NCI-H345 (cell line): ENCODE measurements at regions not wholly inside any gene's neighbourhood (a gene's known extent, or its start where the extent isn't known, plus 50 kb on each side); places are given as distances from the start of the nearest gene placed in this dataset.

Experiments used
- DNase-seq: peaks from one replicate; lab custom pipeline; 2025; lab: John Stamatoyannopoulos, UW

GRCh38 chr13:40075281-40075680 lies 419.8 kb downstream of the COG6 start:
- no peak for DNase-seq

DNA sequence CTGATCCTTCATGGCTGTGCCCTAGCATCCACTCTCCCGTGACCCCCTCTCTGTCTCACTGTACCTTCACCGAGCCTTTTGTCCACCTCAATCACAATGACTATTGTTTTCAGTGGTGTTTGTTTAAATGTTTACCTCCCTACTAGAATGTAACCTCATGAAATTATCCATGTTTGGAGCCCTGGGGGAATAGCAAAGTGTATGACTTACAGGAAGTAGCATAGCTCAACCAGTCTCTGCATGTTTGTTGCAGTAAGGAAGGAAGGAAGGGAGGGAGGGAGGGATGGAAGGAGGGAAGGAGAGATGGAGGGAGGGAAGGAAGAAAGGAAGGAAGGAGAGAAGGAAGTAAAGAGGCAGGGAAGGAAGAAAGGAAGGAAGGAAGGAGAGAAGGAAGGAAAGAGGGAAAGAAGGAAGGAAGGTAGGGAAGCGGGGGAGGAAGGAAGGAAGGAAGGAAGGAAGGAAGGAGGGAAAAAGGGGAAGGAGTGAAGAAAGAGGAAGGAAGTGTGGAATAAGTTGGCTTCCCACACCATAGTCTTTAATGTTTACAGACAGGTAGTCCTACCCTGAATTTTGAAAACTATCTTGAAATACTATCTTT lies 421.4 kb downstream of the COG6 start:
- no peak for DNase-seq

- DNase-seq = no peak
Measured at GRCh38 chr13:40077396-40078027, 422.1 kb downstream of the COG6 start.

GRCh38 chr13:40079721-40080120 lies 424.3 kb downstream of the COG6 start:
- no peak for DNase-seq

- no peak for DNase-seq
Measured at GRCh38 chr13:40080676-40081075, 425.2 kb downstream of the COG6 start.

DNA sequence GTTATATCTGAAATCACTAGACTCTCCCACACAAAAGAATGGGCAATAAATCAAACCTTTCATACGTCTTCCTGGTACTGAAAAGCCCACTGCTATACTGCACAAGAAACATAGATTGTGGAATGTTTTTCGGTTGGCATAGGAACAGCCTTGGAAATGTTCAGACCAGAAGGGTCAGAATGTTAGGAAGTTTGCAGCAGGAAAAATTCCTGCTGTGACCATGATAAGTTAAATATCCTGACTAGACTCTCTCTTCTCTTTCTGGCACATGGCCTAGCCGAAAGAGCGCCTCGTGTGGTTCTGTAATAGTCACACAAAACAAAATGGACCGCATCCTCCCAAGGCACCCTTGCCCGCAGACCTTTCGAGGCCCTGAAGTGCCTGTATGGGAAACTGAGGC lies 427.2 kb downstream of the COG6 start:
- DNase-seq = no peak

GRCh38 chr13:40083841-40084240 lies 428.4 kb downstream of the COG6 start:
- DNase-seq = no peak

GRCh38 chr13:40084934-40085333 lies 429.5 kb downstream of the COG6 start:
- DNase-seq = no peak

- DNase-seq = peak; percentile 3
Measured at GRCh38 chr13:40087091-40088002, 431.9 kb downstream of the COG6 start.

GRCh38 chr13:40094056-40094455 lies 438.6 kb downstream of the COG6 start:
- no peak for DNase-seq

GRCh38 chr13:40095695-40096356 lies 440.4 kb downstream of the COG6 start:
- no peak for DNase-seq

- DNase-seq = peak; percentile 48
Measured at GRCh38 chr13:40096357-40096901, 441.0 kb downstream of the COG6 start.

DNA sequence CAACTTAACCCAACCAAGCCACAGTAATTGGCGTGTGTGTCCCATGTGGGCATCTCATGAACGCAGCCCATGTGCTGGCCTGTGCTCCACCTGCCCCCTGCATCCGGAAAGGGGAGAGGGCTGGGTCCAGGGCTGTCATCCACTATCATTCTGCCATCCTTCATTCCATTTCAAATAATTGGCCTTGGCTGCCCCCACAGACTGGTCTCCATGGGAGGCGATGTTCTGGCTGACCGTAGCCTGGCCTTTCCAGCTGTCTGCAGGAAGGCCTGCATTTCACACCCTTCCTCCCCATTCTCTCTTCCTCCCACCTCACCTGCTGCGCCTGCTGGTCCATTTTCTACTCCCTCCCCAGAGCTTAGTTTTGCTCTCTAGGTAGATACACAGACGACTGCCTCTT lies 442.8 kb downstream of the COG6 start:
- DNase-seq = no peak

DNA sequence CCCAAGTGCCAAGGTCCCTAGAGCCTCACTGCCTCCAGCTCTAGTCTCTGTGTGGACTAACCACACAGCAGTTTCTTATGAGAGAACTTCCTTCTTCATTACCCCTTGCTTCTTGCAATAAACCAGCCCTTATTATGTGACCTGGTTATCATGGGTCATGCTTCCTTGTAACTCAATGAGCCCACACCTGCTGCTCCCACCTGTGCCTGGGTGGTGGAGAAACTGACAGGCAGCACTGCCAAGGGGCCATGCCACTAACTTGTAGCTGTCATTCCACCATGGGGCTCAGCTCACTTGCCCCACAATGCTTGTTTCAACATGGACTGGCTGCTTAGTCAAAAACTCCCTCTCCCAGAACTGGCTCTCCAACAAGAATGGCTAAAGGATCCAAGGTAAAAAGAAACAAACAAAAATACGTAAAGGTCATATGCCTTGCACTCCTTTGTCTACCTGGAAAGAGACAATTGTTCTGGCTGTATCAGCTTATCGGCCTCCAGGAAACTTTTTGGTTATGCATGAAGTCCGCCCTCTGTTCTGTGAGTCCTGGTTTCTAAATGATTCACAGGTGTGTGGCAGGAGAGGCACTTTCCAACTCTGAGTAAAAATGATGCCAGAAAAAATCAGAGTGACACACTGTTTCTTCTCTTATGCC lies 446.4 kb downstream of the COG6 start:
- DNase-seq = no peak

- no peak for DNase-seq
Measured at GRCh38 chr13:40102360-40102727, 446.9 kb downstream of the COG6 start.

DNA sequence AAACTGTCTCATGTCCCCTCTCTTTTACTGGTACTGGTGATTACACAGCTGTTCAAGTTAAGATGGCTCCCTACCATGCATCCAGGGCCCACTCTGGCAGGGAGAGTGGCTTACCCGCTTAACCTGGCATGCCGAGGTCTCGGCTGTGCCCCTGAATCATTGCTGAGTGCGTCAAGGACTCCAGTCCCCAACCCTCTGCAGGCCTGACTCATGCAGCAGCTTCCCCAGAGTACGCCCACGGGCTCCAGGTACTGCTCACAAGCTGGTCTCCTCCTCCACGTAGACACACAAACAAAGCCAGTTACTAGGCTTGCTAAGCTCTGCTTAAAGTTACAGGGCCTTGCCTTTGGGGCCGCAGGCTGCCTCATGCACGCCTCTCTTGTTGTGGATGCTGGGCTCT lies 447.4 kb downstream of the COG6 start:
- DNase-seq = no peak

DNA sequence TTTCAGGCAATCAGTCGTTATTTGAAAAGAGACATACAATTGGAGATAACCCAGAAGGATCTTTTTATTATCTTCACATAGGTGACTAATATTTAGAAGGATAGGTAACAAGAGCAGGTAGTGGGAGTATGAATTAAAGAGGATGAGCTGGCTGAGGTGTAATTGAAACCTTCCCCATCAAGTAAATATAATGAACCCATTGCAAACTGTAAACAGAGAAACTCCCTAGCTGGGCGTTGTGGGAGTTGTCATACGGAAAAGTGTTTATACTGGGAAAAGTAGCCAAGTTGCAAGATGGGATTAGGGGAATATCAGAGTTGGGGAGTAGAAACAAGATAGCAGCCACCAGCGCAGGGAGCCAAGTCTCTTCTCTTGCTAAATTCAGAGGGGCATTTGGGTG lies 448.4 kb downstream of the COG6 start:
- no peak for DNase-seq

- no peak for DNase-seq
Measured at GRCh38 chr13:40105231-40105630, 449.8 kb downstream of the COG6 start.

GRCh38 chr13:40109351-40109844 lies 453.9 kb downstream of the COG6 start:
- DNase-seq = no peak

GRCh38 chr13:40113643-40114304 lies 458.3 kb downstream of the COG6 start:
- DNase-seq = no peak

GRCh38 chr13:40114305-40114896 lies 458.9 kb downstream of the COG6 start:
- no peak for DNase-seq
